ENCODE measurements at regions not wholly inside any gene's neighbourhood (a gene's known extent, or its start where the extent isn't known, plus 50 kb on each side); places are given as distances from the start of the nearest gene placed in this dataset.

GRCh38 chr6:25142506-25142905, 136.7 kb upstream of the CARMIL1 start:
- no CpG with 5 or more reads among the region's 2 CpGs for WGBS (ENCODE audit: extremely low coverage, insufficient coverage, low lambda C conversion rate)

GRCh38 chr6:25144919-25145318, 134.3 kb upstream of the CARMIL1 start:
- H3K4ac ChIP-seq (ENCODE audit: low read depth, low read length), result no peak overlapping the region
- no peak overlapping the region for H4K5ac ChIP-seq (ENCODE audit: low read length)
- WGBS (ENCODE audit: extremely low coverage, insufficient coverage, low lambda C conversion rate), result no CpG with 5 or more reads among the region's 1 CpG
- DNase-seq, result no peak
- no peak overlapping the region for H3K4me2 ChIP-seq (ENCODE audit: low read length)
- H2AK5ac ChIP-seq (ENCODE audit: low read length), result no peak overlapping the region
- no peak overlapping the region for H3K56ac ChIP-seq (ENCODE audit: low read length)
- no peak overlapping the region for H3K18ac ChIP-seq (ENCODE audit: low read length)
- no peak overlapping the region for H3K23ac ChIP-seq (ENCODE audit: low read length)
- H2BK120ac ChIP-seq (ENCODE audit: low read depth, low read length), result no peak overlapping the region
- no peaks in the 10 kb centered on the region for H3K4me1 ChIP-seq (ENCODE audit: control insufficient read depth, low read depth, low read length)
- no peak overlapping the region for H3K27ac ChIP-seq (ENCODE audit: low read depth, low read length)
- H4K8ac ChIP-seq (ENCODE audit: low read depth, low read length), result no peak overlapping the region
- H3K27me3 ChIP-seq (ENCODE audit: insufficient read depth, low read length, poor library complexity), result no peaks in the 10 kb centered on the region
- no peaks in the 10 kb centered on the region for H3K79me2 ChIP-seq (ENCODE audit: control insufficient read depth, insufficient read depth, low read length)
- no peak overlapping the region for H3K4me3 ChIP-seq (ENCODE audit: low read length)
- H2BK15ac ChIP-seq (replicated peaks; ENCODE audit: low read depth), result no peak overlapping the region
- no peaks in the 10 kb centered on the region for H3K36me3 ChIP-seq (ENCODE audit: control insufficient read depth, insufficient read depth, low read length)
- no peak overlapping the region for H3K9ac ChIP-seq (ENCODE audit: low read length)
- no peaks in the 10 kb centered on the region for H3K79me1 ChIP-seq (ENCODE audit: low read length)
- no peak overlapping the region for H2BK5ac ChIP-seq (ENCODE audit: low read length)

More at GRCh38 chr6:25142506-25142905, 136.7 kb upstream of the CARMIL1 start:
- H4K8ac ChIP-seq (ENCODE audit: low read depth, low read length), result no peak overlapping the region
- H3K4me1 ChIP-seq (ENCODE audit: control insufficient read depth, low read depth, low read length), result no peaks in the 10 kb centered on the region
- no peak overlapping the region for H3K23ac ChIP-seq (ENCODE audit: low read length)
- no peak overlapping the region for H3K4me2 ChIP-seq (ENCODE audit: low read length)
- no peak overlapping the region for H3K56ac ChIP-seq (ENCODE audit: low read length)
- no peak overlapping the region for H3K9ac ChIP-seq (ENCODE audit: low read length)
- no peak overlapping the region for H3K4ac ChIP-seq (ENCODE audit: low read depth, low read length)
- H2BK120ac ChIP-seq (ENCODE audit: low read depth, low read length), result no peak overlapping the region
- no peaks in the 10 kb centered on the region for H3K79me1 ChIP-seq (ENCODE audit: low read length)
- no peak overlapping the region for H2BK15ac ChIP-seq (replicated peaks; ENCODE audit: low read depth)
- H2AK5ac ChIP-seq (ENCODE audit: low read length), result no peak overlapping the region
- no peak overlapping the region for H3K4me3 ChIP-seq (ENCODE audit: low read length)
- no peak overlapping the region for H3K27ac ChIP-seq (ENCODE audit: low read depth, low read length)
- H3K18ac ChIP-seq (ENCODE audit: low read length), result no peak overlapping the region
- H4K5ac ChIP-seq (ENCODE audit: low read length), result no peak overlapping the region
- H3K36me3 ChIP-seq (ENCODE audit: control insufficient read depth, insufficient read depth, low read length), result no peaks in the 10 kb centered on the region
- H2BK5ac ChIP-seq (ENCODE audit: low read length), result no peak overlapping the region
- no peaks in the 10 kb centered on the region for H3K79me2 ChIP-seq (ENCODE audit: control insufficient read depth, insufficient read depth, low read length)
- no peak for DNase-seq
- H3K27me3 ChIP-seq (ENCODE audit: insufficient read depth, low read length, poor library complexity), result no peaks in the 10 kb centered on the region

GRCh38 chr6:25147223-25147622, 132.0 kb upstream of the CARMIL1 start:
- no peak overlapping the region for H3K4me2 ChIP-seq (ENCODE audit: low read length)
- no peak overlapping the region for H4K5ac ChIP-seq (ENCODE audit: low read length)
- no peak overlapping the region for H3K56ac ChIP-seq (ENCODE audit: low read length)
- no peak overlapping the region for H3K27ac ChIP-seq (ENCODE audit: low read depth, low read length)
- H3K36me3 ChIP-seq (ENCODE audit: control insufficient read depth, insufficient read depth, low read length), result no peaks in the 10 kb centered on the region
- H3K4ac ChIP-seq (ENCODE audit: low read depth, low read length), result no peak overlapping the region
- H2BK5ac ChIP-seq (ENCODE audit: low read length), result no peak overlapping the region
- H3K4me3 ChIP-seq (ENCODE audit: low read length), result no peak overlapping the region
- H3K4me1 ChIP-seq (ENCODE audit: control insufficient read depth, low read depth, low read length), result no peaks in the 10 kb centered on the region
- H3K9ac ChIP-seq (ENCODE audit: low read length), result no peak overlapping the region
- no peak overlapping the region for H2BK15ac ChIP-seq (replicated peaks; ENCODE audit: low read depth)
- no peaks in the 10 kb centered on the region for H3K79me2 ChIP-seq (ENCODE audit: control insufficient read depth, insufficient read depth, low read length)
- no peak overlapping the region for H2BK120ac ChIP-seq (ENCODE audit: low read depth, low read length)
- no peaks in the 10 kb centered on the region for H3K79me1 ChIP-seq (ENCODE audit: low read length)
- no peak overlapping the region for H4K8ac ChIP-seq (ENCODE audit: low read depth, low read length)
- H3K27me3 ChIP-seq (ENCODE audit: insufficient read depth, low read length, poor library complexity), result no peaks in the 10 kb centered on the region
- no peak overlapping the region for H3K18ac ChIP-seq (ENCODE audit: low read length)
- no peak overlapping the region for H3K23ac ChIP-seq (ENCODE audit: low read length)
- H2AK5ac ChIP-seq (ENCODE audit: low read length), result no peak overlapping the region
- no peak for DNase-seq

- H3K4me3 ChIP-seq (ENCODE audit: low read length), result no peak overlapping the region
- DNase-seq, result no peak
- H3K9ac ChIP-seq (ENCODE audit: low read length), result no peak overlapping the region
- H4K5ac ChIP-seq (ENCODE audit: low read length), result no peak overlapping the region
- H2BK120ac ChIP-seq (ENCODE audit: low read depth, low read length), result no peak overlapping the region
- no peaks in the 10 kb centered on the region for H3K79me1 ChIP-seq (ENCODE audit: low read length)
- no peaks in the 10 kb centered on the region for H3K27me3 ChIP-seq (ENCODE audit: insufficient read depth, low read length, poor library complexity)
- H3K4ac ChIP-seq (ENCODE audit: low read depth, low read length), result no peak overlapping the region
- no peak overlapping the region for H3K27ac ChIP-seq (ENCODE audit: low read depth, low read length)
- H3K4me1 ChIP-seq (ENCODE audit: control insufficient read depth, low read depth, low read length), result no peaks in the 10 kb centered on the region
- no peak overlapping the region for H3K18ac ChIP-seq (ENCODE audit: low read length)
- H3K79me2 ChIP-seq (ENCODE audit: control insufficient read depth, insufficient read depth, low read length), result no peaks in the 10 kb centered on the region
- H3K23ac ChIP-seq (ENCODE audit: low read length), result no peak overlapping the region
- H3K4me2 ChIP-seq (ENCODE audit: low read length), result no peak overlapping the region
- no peak overlapping the region for H2AK5ac ChIP-seq (ENCODE audit: low read length)
- no peak overlapping the region for H2BK15ac ChIP-seq (replicated peaks; ENCODE audit: low read depth)
- no peak overlapping the region for H4K8ac ChIP-seq (ENCODE audit: low read depth, low read length)
- no peaks in the 10 kb centered on the region for H3K36me3 ChIP-seq (ENCODE audit: control insufficient read depth, insufficient read depth, low read length)
- H2BK5ac ChIP-seq (ENCODE audit: low read length), result no peak overlapping the region
- H3K56ac ChIP-seq (ENCODE audit: low read length), result no peak overlapping the region
- WGBS (ENCODE audit: extremely low coverage, insufficient coverage, low lambda C conversion rate), result no CpG with 5 or more reads among the region's 1 CpG
Observed at GRCh38 chr6:25150031-25150430, 129.1 kb upstream of the CARMIL1 start.

GRCh38 chr6:25150863-25151262, 128.3 kb upstream of the CARMIL1 start:
- no peak overlapping the region for H3K4me2 ChIP-seq (ENCODE audit: low read length)
- H3K4ac ChIP-seq (ENCODE audit: low read depth, low read length), result no peak overlapping the region
- H3K27me3 ChIP-seq (ENCODE audit: insufficient read depth, low read length, poor library complexity), result no peaks in the 10 kb centered on the region
- H2BK120ac ChIP-seq (ENCODE audit: low read depth, low read length), result no peak overlapping the region
- H3K4me1 ChIP-seq (ENCODE audit: control insufficient read depth, low read depth, low read length), result no peaks in the 10 kb centered on the region
- no peaks in the 10 kb centered on the region for H3K36me3 ChIP-seq (ENCODE audit: control insufficient read depth, insufficient read depth, low read length)
- H2BK5ac ChIP-seq (ENCODE audit: low read length), result no peak overlapping the region
- H3K4me3 ChIP-seq (ENCODE audit: low read length), result no peak overlapping the region
- no peak overlapping the region for H3K23ac ChIP-seq (ENCODE audit: low read length)
- DNase-seq, result no peak
- no peaks in the 10 kb centered on the region for H3K79me2 ChIP-seq (ENCODE audit: control insufficient read depth, insufficient read depth, low read length)
- H3K56ac ChIP-seq (ENCODE audit: low read length), result no peak overlapping the region
- no peaks in the 10 kb centered on the region for H3K79me1 ChIP-seq (ENCODE audit: low read length)
- no peak overlapping the region for H3K27ac ChIP-seq (ENCODE audit: low read depth, low read length)
- no peak overlapping the region for H2BK15ac ChIP-seq (replicated peaks; ENCODE audit: low read depth)
- no peak overlapping the region for H2AK5ac ChIP-seq (ENCODE audit: low read length)
- no peak overlapping the region for H3K18ac ChIP-seq (ENCODE audit: low read length)
- no peak overlapping the region for H4K5ac ChIP-seq (ENCODE audit: low read length)
- H4K8ac ChIP-seq (ENCODE audit: low read depth, low read length), result no peak overlapping the region
- no CpG with 5 or more reads among the region's 2 CpGs for WGBS (ENCODE audit: extremely low coverage, insufficient coverage, low lambda C conversion rate)
- H3K9ac ChIP-seq (ENCODE audit: low read length), result no peak overlapping the region

GRCh38 chr6:25153079-25153478, 126.1 kb upstream of the CARMIL1 start:
- Histone ChIP-seq H3K4ac (ENCODE audit: low read depth, low read length) (no peak overlapping the region), H3K79me2 (ENCODE audit: control insufficient read depth, insufficient read depth, low read length) (no peaks in the 10 kb centered on the region), H3K23ac (ENCODE audit: low read length) (no peak overlapping the region), H3K18ac (ENCODE audit: low read length) (no peak overlapping the region), H3K36me3 (ENCODE audit: control insufficient read depth, insufficient read depth, low read length) (no peaks in the 10 kb centered on the region), H3K27ac (ENCODE audit: low read depth, low read length) (no peak overlapping the region), H3K4me3 (ENCODE audit: low read length) (no peak overlapping the region), H3K56ac (ENCODE audit: low read length) (no peak overlapping the region), H3K4me2 (ENCODE audit: low read length) (no peak overlapping the region), H3K4me1 (ENCODE audit: control insufficient read depth, low read depth, low read length) (no peaks in the 10 kb centered on the region), H4K5ac (ENCODE audit: low read length) (no peak overlapping the region), H2BK15ac (replicated peaks; ENCODE audit: low read depth) (no peak overlapping the region), H2AK5ac (ENCODE audit: low read length) (no peak overlapping the region), H2BK5ac (ENCODE audit: low read length) (no peak overlapping the region), H3K27me3 (ENCODE audit: insufficient read depth, low read length, poor library complexity) (no peaks in the 10 kb centered on the region), H4K8ac (ENCODE audit: low read depth, low read length) (no peak overlapping the region), H3K79me1 (ENCODE audit: low read length) (no peaks in the 10 kb centered on the region), H3K9ac (ENCODE audit: low read length) (no peak overlapping the region), H2BK120ac (ENCODE audit: low read depth, low read length) (no peak overlapping the region)
- no CpG with 5 or more reads among the region's 21 CpGs for WGBS (ENCODE audit: extremely low coverage, insufficient coverage, low lambda C conversion rate)
- DNase-seq, result no peak
